DOHH2 (cell line): ENCODE measurements at regions not wholly inside any gene's neighbourhood (a gene's known extent, or its start where the extent isn't known, plus 50 kb on each side); places are given as distances from the start of the nearest gene placed in this dataset.
"Not testable (repeated sequence)": the region's sequence is repeated elsewhere in the genome, so short reads cannot be mapped to it uniquely, and the experiment has no call there.

ENCODE experiments used
- H3F3A ChIP-seq: fragments of 200-600 bp; sonication (generic), shearing (Covaris generic); 2 replicates; pipeline ENCODE4 v1.6.0; 2016; ENCODE audit warnings: antibody characterized with exemption, mild to moderate bottlenecking; ENCODE audit not compliant: control insufficient read depth, insufficient read depth
- H3K27ac ChIP-seq: fragments of 200-600 bp; sonication (generic); 2 replicates; pipeline ENCODE4 v1.5.1; 2014; ENCODE audit warnings: low read depth, mild to moderate bottlenecking, low read length, moderate library complexity
- H3K27me3 ChIP-seq: fragments of 200-600 bp; sonication (generic); 2 replicates; pipeline ENCODE4 v1.6.1; 2014; ENCODE audit warnings: mild to moderate bottlenecking, low read length, mixed read lengths; ENCODE audit not compliant: control insufficient read depth
- H3K36me3 ChIP-seq: fragments of 200-600 bp; sonication (generic); 2 replicates; pipeline ENCODE4 v1.6.1; 2014; ENCODE audit warnings: mild to moderate bottlenecking, low read length, moderate library complexity, mixed read lengths; ENCODE audit not compliant: control insufficient read depth
- H3K4me1 ChIP-seq: fragments of 200-600 bp; sonication (generic); 2 replicates; pipeline ENCODE4 v1.6.1; 2014; ENCODE audit warnings: mild to moderate bottlenecking, low read length, mixed read lengths; ENCODE audit not compliant: control insufficient read depth
- H3K4me2 ChIP-seq: fragments of 200-600 bp; sonication (generic); 2 replicates; pipeline ENCODE4 v1.6.0; 2014; ENCODE audit warnings: mild to moderate bottlenecking, low read length, moderate library complexity
- H3K4me3 ChIP-seq: fragments of 200-600 bp; sonication (generic); 2 replicates; pipeline ENCODE4 v1.5.1; 2014; ENCODE audit warnings: mild to moderate bottlenecking, low read length, mixed read lengths
- H3K79me2 ChIP-seq: fragments of 200-600 bp; sonication (generic); 2 replicates; pipeline ENCODE4 v1.6.1; 2014; ENCODE audit warnings: mild to moderate bottlenecking, low read length, mixed read lengths; ENCODE audit not compliant: control insufficient read depth
- H3K9me2 ChIP-seq: fragments of 200-600 bp; sonication (generic); replicated peaks from 2 replicates; pipeline ENCODE4 v1.6.1; 2014; ENCODE audit warnings: mild to moderate bottlenecking, low read length, mixed read lengths; ENCODE audit not compliant: control insufficient read depth
- H3K9me3 ChIP-seq: fragments of 200-600 bp; sonication (generic); 2 replicates; pipeline ENCODE4 v1.6.1; 2014; ENCODE audit warnings: antibody characterized with exemption, low read length, mixed read lengths; ENCODE audit not compliant: control insufficient read depth, insufficient read depth
- H4K20me1 ChIP-seq: fragments of 200-600 bp; sonication (generic); 2 replicates; pipeline ENCODE4 v1.6.0; 2014; ENCODE audit warnings: low read depth, mild to moderate bottlenecking, antibody characterized with exemption, low read length, moderate library complexity; ENCODE audit not compliant: control insufficient read depth, insufficient read depth
- CTCF ChIP-seq: fragments of 200-600 bp; sonication (generic); IDR thresholded peaks from one replicate; pipeline ENCODE4 v1.5.1; 2014; ENCODE audit warnings: antibody characterized with exemption, mild to moderate bottlenecking, low read depth, low read length; ENCODE audit not compliant: poor library complexity, severe bottlenecking
- EZH2phosphoT487 ChIP-seq: fragments of 200-600 bp; sonication (generic); IDR thresholded peaks from 2 replicates; pipeline ENCODE4 v1.6.1; 2017; ENCODE audit warnings: borderline replicate concordance, mild to moderate bottlenecking, antibody characterized with exemption, low read length, moderate library complexity, mixed read lengths

DNA sequence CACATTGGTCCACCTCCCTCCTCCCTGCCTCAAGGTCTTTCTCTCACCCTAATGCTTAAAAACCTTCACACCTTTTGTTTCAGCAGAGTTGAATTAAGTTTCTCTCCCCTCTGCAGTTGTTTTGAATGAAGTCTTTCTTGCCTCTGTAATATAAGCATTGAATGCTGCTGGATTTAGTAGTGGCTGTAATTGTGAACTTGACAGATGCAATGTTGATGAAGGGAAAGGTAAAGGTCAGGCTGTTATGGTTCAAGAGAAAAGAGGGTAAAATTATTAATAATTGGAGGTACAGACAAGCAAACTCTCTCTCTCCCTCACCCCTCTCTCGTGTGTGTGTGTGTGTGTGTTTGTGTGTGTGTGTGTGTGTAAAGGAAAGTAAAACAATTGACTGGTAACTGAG is 509.8 kb downstream of the AMY1C start:
- H4K20me1 ChIP-seq: no peaks in the 10 kb centered on the region
- no peaks in the 10 kb centered on the region for H3K9me2 ChIP-seq
- no peaks in the 10 kb centered on the region for H3K9me3 ChIP-seq
- no peaks in the 10 kb centered on the region for H3K4me1 ChIP-seq
- no peak overlapping the region for H3K4me3 ChIP-seq
- H3F3A ChIP-seq: no peaks in the 10 kb centered on the region
- no peak overlapping the region for H3K27ac ChIP-seq
- no peaks in the 10 kb centered on the region for H3K79me2 ChIP-seq
- no peak overlapping the region for H3K4me2 ChIP-seq
- no peak for TF ChIP-seq EZH2phosphoT487
- no peak for TF ChIP-seq CTCF
- H3K36me3 ChIP-seq: no peaks in the 10 kb centered on the region
- no peaks in the 10 kb centered on the region for H3K27me3 ChIP-seq

- not testable (repeated sequence) for H4K20me1 ChIP-seq, H3K27me3 ChIP-seq, H3K36me3 ChIP-seq, H3K79me2 ChIP-seq, H3K4me2 ChIP-seq, H3K4me3 ChIP-seq, H3K27ac ChIP-seq, H3K9me3 ChIP-seq, H3K9me2 ChIP-seq, H3K4me1 ChIP-seq, H3F3A ChIP-seq
These were observed 513.4 kb downstream of the AMY1C start for GRCh38 chr1:104263110-104263509.

- Histone ChIP-seq H3K9me2 (no peaks in the 10 kb centered on the region), H3K79me2 (no peaks in the 10 kb centered on the region), H3K4me3 (no peak overlapping the region), H3K4me2 (no peak overlapping the region), H3K4me1 (no peaks in the 10 kb centered on the region), H3K27ac (no peak overlapping the region), H4K20me1 (no peaks in the 10 kb centered on the region), H3F3A (no peaks in the 10 kb centered on the region), H3K27me3 (no peaks in the 10 kb centered on the region), H3K36me3 (no peaks in the 10 kb centered on the region), H3K9me3 (no peaks in the 10 kb centered on the region)
- TF ChIP-seq CTCF (no peak), EZH2phosphoT487 (no peak)
These were observed 514.8 kb downstream of the AMY1C start for GRCh38 chr1:104264521-104264920.

- H3K9me3 ChIP-seq: no peaks in the 10 kb centered on the region
- H3K9me2 ChIP-seq: no peaks in the 10 kb centered on the region
- H4K20me1 ChIP-seq: no peaks in the 10 kb centered on the region
- H3K79me2 ChIP-seq: no peaks in the 10 kb centered on the region
- H3K36me3 ChIP-seq: no peaks in the 10 kb centered on the region
- no peak overlapping the region for H3K4me2 ChIP-seq
- H3K4me3 ChIP-seq: no peak overlapping the region
- no peaks in the 10 kb centered on the region for H3F3A ChIP-seq
- no peak for TF ChIP-seq EZH2phosphoT487
- no peak for TF ChIP-seq CTCF
- H3K4me1 ChIP-seq: no peaks in the 10 kb centered on the region
- H3K27ac ChIP-seq: no peak overlapping the region
- no peaks in the 10 kb centered on the region for H3K27me3 ChIP-seq
These were observed 515.5 kb downstream of the AMY1C start for GRCh38 chr1:104265163-104265562.
